RPMI7951 (cell line): ENCODE measurements at regions not wholly inside any gene's neighbourhood (a gene's known extent, or its start where the extent isn't known, plus 50 kb on each side); places are given as distances from the start of the nearest gene placed in this dataset.
"Not testable (repeated sequence)": the region's sequence is repeated elsewhere in the genome, so short reads cannot be mapped to it uniquely, and the experiment has no call there.

Experiments
- DNase-seq: peaks from one replicate; pipeline ENCODE4 v3.0.0-alpha.2; 2012; ENCODE audit warnings: low read depth

GRCh38 chr20:52054123-52054522 lies 137.5 kb downstream of the ZFP64 start:
- no peak for DNase-seq

- DNase-seq: no peak
Measured at GRCh38 chr20:52049001-52049731, 142.4 kb downstream of the ZFP64 start.

- no peak for DNase-seq
Measured at GRCh38 chr20:52047811-52048764, 143.5 kb downstream of the ZFP64 start.

- DNase-seq: no peak
Measured at GRCh38 chr20:52041966-52042365, 149.6 kb downstream of the ZFP64 start.

GRCh38 chr20:52039790-52040189 lies 151.8 kb downstream of the ZFP64 start:
- DNase-seq: no peak

GRCh38 chr20:52038632-52039031 lies 152.9 kb downstream of the ZFP64 start:
- not testable (repeated sequence) for DNase-seq

GRCh38 chr20:52037370-52037769 lies 154.2 kb downstream of the ZFP64 start:
- no peak for DNase-seq

GRCh38 chr20:52035977-52036376 lies 155.6 kb downstream of the ZFP64 start:
- no peak for DNase-seq

GRCh38 chr20:52035498-52035897 lies 156.1 kb downstream of the ZFP64 start:
- peak; percentile 19 for DNase-seq

- DNase-seq: no peak
Measured at GRCh38 chr20:52034581-52034980, 157.0 kb downstream of the ZFP64 start.

- DNase-seq: no peak
Measured at GRCh38 chr20:52033313-52033712, 158.3 kb downstream of the ZFP64 start.

GRCh38 chr20:52032304-52032683 lies 159.3 kb downstream of the ZFP64 start:
- not testable (repeated sequence) for DNase-seq

- peak; percentile 78 for DNase-seq
Measured at GRCh38 chr20:52031563-52032303, 159.8 kb downstream of the ZFP64 start.

- peak; percentile 48 for DNase-seq
Measured at GRCh38 chr20:52031206-52031562, 160.4 kb downstream of the ZFP64 start.

GRCh38 chr20:52029129-52029528 lies 162.4 kb downstream of the ZFP64 start:
- DNase-seq: not testable (repeated sequence)

GRCh38 chr20:52025938-52026337 lies 165.6 kb downstream of the ZFP64 start:
- DNase-seq: no peak

GRCh38 chr20:52019313-52019712 lies 172.3 kb downstream of the ZFP64 start:
- no peak for DNase-seq

GRCh38 chr20:52017669-52018317 lies 173.8 kb downstream of the ZFP64 start:
- DNase-seq: no peak

- DNase-seq: no peak
Measured at GRCh38 chr20:52016022-52016421, 175.6 kb downstream of the ZFP64 start.

GRCh38 chr20:52015155-52015554 lies 176.4 kb downstream of the ZFP64 start:
- DNase-seq: no peak

- no peak for DNase-seq
Measured at GRCh38 chr20:52012079-52012478, 179.5 kb downstream of the ZFP64 start.

GRCh38 chr20:52011093-52011492 lies 180.5 kb downstream of the ZFP64 start:
- DNase-seq: no peak
